ENCODE measurements at regions not wholly inside any gene's neighbourhood (a gene's known extent, or its start where the extent isn't known, plus 50 kb on each side); places are given as distances from the start of the nearest gene placed in this dataset.

DNA sequence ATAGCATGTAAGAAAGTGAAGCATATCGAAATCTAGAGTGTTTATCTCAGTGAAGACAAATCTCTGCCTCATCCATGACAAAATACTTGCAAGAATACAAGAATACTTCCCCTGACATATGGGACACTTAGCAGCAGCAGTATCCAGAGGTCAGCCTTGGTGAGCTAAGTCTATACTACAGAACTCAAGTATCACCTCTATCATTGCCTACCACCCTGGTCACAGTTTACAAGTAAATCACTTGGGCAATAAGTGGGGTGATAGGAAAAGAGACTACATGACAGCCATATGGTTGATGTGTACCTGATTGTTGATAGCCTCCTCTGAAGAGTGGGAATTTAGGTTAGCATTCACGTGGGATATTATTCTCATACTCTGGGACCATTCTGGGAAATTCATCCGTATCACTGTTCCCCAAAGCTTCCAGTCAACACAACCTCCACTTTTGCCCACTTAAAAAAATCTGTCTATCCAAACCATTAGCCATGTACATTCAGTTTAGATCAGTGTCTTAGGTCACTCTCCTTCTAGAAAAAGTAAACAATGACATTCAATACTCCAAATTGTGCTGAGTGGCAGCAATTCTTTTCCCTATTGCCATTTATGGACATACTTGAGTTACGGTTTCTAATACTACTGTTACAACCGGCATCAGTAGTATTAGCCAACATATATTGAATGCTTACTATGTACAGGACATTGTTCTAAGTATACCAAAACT lies 118.2 kb upstream of the PRSS16 start:
- no peak overlapping the region for H3K9ac ChIP-seq (ENCODE audit: extremely low read depth, insufficient read length, low read length)
- no peak overlapping the region for H4K91ac ChIP-seq (ENCODE audit: insufficient read length, low read depth, low read length)
- H3K79me2 ChIP-seq (ENCODE audit: insufficient read depth, low read length): no peaks in the 10 kb centered on the region
- Mint-ChIP-seq H3K27me3 (ENCODE audit: low read depth) (peaks cover 7% of the 10 kb centered on the region), H3K27ac (no peak overlapping the region), H3K4me3 (peak overlapping the region in 1 of 2 experiments; percentile 7; a peak in 1 of 5 replicates), H3K9me3 (no peaks in the 10 kb centered on the region; a peak in 1 of 5 replicates), H3K4me1 (peaks cover 25 to 32% of the 10 kb centered on the region in 2 experiments), H3K36me3 (ENCODE audit: insufficient read depth in 1 of 3, low read depth in 3 of 3) (peaks cover 0 to 2% (median 0%) of the 10 kb centered on the region in 3 experiments; a peak in 1 of 7 replicates)
- no peak overlapping the region for H3T11ph ChIP-seq (ENCODE audit: low read length)
- H3K56ac ChIP-seq (ENCODE audit: insufficient read length, low read depth, low read length): no peak overlapping the region
- DNase-seq: no peak
- no peak overlapping the region for H4K8ac ChIP-seq (replicated peaks; ENCODE audit: insufficient read length, low read depth, low read length)
- H2AFZ ChIP-seq (ENCODE audit: low read length): no peak overlapping the region
- H3K23me2 ChIP-seq (ENCODE audit: insufficient read length, low read depth, low read length, poor library complexity, severe bottlenecking): peaks cover 10% of the 10 kb centered on the region
- H3K4ac ChIP-seq (ENCODE audit: low read depth, low read length): no peak overlapping the region
- H3K9me3 ChIP-seq (ENCODE audit: control insufficient read depth, low read depth, low read length): no peaks in the 10 kb centered on the region
- TF ChIP-seq, protein P1, sequence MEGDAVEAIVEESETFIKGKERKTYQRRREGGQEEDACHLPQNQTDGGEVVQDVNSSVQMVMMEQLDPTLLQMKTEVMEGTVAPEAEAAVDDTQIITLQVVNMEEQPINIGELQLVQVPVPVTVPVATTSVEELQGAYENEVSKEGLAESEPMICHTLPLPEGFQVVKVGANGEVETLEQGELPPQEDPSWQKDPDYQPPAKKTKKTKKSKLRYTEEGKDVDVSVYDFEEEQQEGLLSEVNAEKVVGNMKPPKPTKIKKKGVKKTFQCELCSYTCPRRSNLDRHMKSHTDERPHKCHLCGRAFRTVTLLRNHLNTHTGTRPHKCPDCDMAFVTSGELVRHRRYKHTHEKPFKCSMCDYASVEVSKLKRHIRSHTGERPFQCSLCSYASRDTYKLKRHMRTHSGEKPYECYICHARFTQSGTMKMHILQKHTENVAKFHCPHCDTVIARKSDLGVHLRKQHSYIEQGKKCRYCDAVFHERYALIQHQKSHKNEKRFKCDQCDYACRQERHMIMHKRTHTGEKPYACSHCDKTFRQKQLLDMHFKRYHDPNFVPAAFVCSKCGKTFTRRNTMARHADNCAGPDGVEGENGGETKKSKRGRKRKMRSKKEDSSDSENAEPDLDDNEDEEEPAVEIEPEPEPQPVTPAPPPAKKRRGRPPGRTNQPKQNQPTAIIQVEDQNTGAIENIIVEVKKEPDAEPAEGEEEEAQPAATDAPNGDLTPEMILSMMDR (conservative IDR thresholded peaks at IDR 0.05): no peak
- H3K27me3 ChIP-seq (ENCODE audit: insufficient read depth, low read length): no peaks in the 10 kb centered on the region
- H2BK15ac ChIP-seq (ENCODE audit: low read depth, low read length): no peak overlapping the region
- no peak overlapping the region for H3K4me2 ChIP-seq (ENCODE audit: insufficient read depth, insufficient read length, low read length)
- no peak overlapping the region for H3K18ac ChIP-seq (ENCODE audit: insufficient read length, low read depth, low read length)
- H4K20me1 ChIP-seq (ENCODE audit: control insufficient read depth, insufficient read depth, insufficient read length): no peaks in the 10 kb centered on the region
- no peak overlapping the region for H2BK12ac ChIP-seq (ENCODE audit: insufficient read length, low read depth, low read length)
- H3K4me1 ChIP-seq (ENCODE audit: insufficient read depth, low read length): no peaks in the 10 kb centered on the region; the same call in 1 of the 2 replicates
- no peak overlapping the region for H4K5ac ChIP-seq (ENCODE audit: insufficient read length, low read depth, low read length)
- WGBS (ENCODE audit: extremely low coverage, insufficient read length, low lambda C conversion rate): no CpG with 5 or more reads among the region's 5 CpGs
- no peak overlapping the region for H2BK20ac ChIP-seq (ENCODE audit: low read depth, low read length, poor library complexity, severe bottlenecking)
- no peak overlapping the region for H2BK5ac ChIP-seq (ENCODE audit: insufficient read length, low read length)
- no peak overlapping the region for H2BK120ac ChIP-seq (ENCODE audit: low read depth, low read length, poor library complexity, severe bottlenecking)
- no peak overlapping the region for H3K14ac ChIP-seq (ENCODE audit: insufficient read depth, low read length)
- H3K79me1 ChIP-seq (ENCODE audit: insufficient read depth, low read depth, low read length, poor library complexity, severe bottlenecking): no peaks in the 10 kb centered on the region
- H2AK5ac ChIP-seq (ENCODE audit: insufficient read length, low read length): no peak overlapping the region
- H3K23ac ChIP-seq (ENCODE audit: insufficient read length, low read depth, low read length): no peak overlapping the region
- H3K27ac ChIP-seq (ENCODE audit: insufficient read length, low read depth, low read length): no peak overlapping the region
